ENCODE measurements at regions not wholly inside any gene's neighbourhood (a gene's known extent, or its start where the extent isn't known, plus 50 kb on each side); places are given as distances from the start of the nearest gene placed in this dataset.

DNA sequence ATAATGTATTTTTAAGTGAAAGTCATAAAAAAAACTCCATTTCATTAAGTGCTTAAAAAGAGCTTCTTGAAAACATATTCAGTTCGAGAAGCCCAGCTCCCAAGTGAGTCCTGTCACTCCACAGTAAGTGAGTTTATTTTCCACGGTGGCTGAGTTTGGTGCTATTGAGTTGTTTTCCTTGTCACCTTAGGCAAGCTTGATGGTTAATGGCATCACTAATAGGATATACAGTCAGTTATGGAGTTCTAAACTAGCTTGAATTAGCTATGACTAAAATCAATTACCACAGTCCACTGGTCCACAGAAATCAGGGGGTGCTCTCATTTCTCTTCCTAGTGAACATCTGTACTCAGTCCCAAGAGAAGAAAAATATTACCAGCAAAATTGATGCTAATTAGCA lies 1526.2 kb upstream of the IGFBP7 start:
- TF ChIP-seq, protein P1, sequence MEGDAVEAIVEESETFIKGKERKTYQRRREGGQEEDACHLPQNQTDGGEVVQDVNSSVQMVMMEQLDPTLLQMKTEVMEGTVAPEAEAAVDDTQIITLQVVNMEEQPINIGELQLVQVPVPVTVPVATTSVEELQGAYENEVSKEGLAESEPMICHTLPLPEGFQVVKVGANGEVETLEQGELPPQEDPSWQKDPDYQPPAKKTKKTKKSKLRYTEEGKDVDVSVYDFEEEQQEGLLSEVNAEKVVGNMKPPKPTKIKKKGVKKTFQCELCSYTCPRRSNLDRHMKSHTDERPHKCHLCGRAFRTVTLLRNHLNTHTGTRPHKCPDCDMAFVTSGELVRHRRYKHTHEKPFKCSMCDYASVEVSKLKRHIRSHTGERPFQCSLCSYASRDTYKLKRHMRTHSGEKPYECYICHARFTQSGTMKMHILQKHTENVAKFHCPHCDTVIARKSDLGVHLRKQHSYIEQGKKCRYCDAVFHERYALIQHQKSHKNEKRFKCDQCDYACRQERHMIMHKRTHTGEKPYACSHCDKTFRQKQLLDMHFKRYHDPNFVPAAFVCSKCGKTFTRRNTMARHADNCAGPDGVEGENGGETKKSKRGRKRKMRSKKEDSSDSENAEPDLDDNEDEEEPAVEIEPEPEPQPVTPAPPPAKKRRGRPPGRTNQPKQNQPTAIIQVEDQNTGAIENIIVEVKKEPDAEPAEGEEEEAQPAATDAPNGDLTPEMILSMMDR (IDR thresholded peaks at IDR 0.05), result no peak
- TF ChIP-seq POLR2A (IDR thresholded peaks at IDR 0.05), result no peak

Measured in heart left ventricle (tissue), 13 donors.